ENCODE measurements at regions not wholly inside any gene's neighbourhood (a gene's known extent, or its start where the extent isn't known, plus 50 kb on each side); places are given as distances from the start of the nearest gene placed in this dataset.

DNA sequence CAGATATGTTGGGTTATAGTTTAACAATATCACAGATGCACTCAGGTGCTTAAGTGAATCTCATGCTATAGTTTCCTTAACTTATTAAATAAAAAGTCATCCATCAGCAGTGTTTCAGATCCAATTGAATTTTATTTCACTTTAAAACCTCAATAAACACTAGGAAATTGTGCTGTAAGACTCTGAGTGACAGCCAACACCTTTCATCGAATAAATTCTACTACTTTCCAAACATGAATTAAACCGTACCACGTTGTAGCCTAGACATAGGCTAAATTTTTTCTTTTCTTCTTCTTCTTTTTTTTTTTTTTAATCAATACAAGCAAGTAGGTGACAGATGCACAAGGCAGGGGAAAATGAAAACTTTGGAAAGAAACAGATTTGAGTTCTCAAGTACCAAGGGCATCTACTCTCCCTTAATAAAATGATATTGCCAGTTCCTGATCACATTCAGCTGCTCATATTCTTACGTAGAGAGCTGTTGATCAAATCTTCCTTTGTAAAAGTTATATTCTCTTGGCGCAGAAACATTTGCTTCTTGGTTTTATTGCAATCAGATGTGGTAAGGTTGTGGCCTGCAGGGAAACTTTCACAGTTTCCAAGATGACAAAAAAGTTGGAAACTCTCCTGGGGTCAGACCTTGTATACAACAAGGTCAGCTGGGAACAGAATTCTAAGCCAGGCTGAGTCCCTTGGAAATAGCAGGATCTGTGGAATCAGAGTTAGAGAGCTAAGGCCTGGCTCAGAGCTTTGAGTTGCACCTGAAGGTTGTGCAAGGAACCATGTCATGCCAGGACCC, 147.7 kb downstream of the CD47 start:
- WGBS, 2 donors, result 63 to 92% methylated on average over 5 of the region's 5 CpGs
- intact Hi-C loops (cut with DNase I), result no loop called here
- no peak overlapping the region for H3K27ac ChIP-seq

DNA sequence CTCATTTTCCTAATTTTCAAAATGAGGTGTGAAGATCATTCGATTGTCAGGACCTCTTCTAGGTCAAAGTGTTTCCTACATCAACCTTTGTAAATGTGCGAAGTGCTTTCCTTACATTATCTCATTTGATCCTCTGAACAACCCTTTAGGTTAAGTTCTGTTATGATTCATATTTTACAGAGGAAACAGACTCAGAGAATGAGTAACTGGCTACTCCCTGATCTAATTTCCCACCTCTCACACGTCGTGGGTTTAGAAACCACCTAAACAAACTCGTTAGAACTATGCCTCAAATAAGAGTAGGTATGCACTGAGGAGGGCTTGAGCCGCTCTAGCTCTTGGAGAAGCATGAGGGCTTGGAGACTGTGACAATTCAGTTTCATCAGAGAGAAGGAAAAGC, 148.6 kb downstream of the CD47 start:
- Histone ChIP-seq H3K27ac (no peak overlapping the region), H3K36me3 (no peaks in the 10 kb centered on the region), H3K27me3 (no peaks in the 10 kb centered on the region), H3K9me3 (no peaks in the 10 kb centered on the region), H3K4me1 (peaks cover 0 to 42% (median 5%) of the 10 kb centered on the region in 3 donors), H3K4me3 (no peak overlapping the region)
- TF ChIP-seq POLR2A (IDR thresholded peaks at IDR 0.05), result no peak
- TF ChIP-seq, protein P1, sequence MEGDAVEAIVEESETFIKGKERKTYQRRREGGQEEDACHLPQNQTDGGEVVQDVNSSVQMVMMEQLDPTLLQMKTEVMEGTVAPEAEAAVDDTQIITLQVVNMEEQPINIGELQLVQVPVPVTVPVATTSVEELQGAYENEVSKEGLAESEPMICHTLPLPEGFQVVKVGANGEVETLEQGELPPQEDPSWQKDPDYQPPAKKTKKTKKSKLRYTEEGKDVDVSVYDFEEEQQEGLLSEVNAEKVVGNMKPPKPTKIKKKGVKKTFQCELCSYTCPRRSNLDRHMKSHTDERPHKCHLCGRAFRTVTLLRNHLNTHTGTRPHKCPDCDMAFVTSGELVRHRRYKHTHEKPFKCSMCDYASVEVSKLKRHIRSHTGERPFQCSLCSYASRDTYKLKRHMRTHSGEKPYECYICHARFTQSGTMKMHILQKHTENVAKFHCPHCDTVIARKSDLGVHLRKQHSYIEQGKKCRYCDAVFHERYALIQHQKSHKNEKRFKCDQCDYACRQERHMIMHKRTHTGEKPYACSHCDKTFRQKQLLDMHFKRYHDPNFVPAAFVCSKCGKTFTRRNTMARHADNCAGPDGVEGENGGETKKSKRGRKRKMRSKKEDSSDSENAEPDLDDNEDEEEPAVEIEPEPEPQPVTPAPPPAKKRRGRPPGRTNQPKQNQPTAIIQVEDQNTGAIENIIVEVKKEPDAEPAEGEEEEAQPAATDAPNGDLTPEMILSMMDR (IDR thresholded peaks at IDR 0.05), result no peak
- 35 to 40% methylated on average over 6 of the region's 6 CpGs for whole genome bisulfite sequencing, 2 donors
- intact Hi-C loops (cut with DNase I), result no loop called here
- DNase-seq, result no peak

More for the DNA sequence above, 147.7 kb downstream of the CD47 start:
- Histone ChIP-seq H3K4me1 (peaks cover 0 to 42% (median 5%) of the 10 kb centered on the region in 3 donors), H3K27me3 (no peaks in the 10 kb centered on the region), H3K36me3 (no peaks in the 10 kb centered on the region), H3K9me3 (no peaks in the 10 kb centered on the region), H3K4me3 (no peak overlapping the region)
- DNase-seq, result no peak
- no peak for TF ChIP-seq POLR2A (IDR thresholded peaks at IDR 0.05)
- TF ChIP-seq, protein P1 (IDR thresholded peaks at IDR 0.05), result no peak

DNA sequence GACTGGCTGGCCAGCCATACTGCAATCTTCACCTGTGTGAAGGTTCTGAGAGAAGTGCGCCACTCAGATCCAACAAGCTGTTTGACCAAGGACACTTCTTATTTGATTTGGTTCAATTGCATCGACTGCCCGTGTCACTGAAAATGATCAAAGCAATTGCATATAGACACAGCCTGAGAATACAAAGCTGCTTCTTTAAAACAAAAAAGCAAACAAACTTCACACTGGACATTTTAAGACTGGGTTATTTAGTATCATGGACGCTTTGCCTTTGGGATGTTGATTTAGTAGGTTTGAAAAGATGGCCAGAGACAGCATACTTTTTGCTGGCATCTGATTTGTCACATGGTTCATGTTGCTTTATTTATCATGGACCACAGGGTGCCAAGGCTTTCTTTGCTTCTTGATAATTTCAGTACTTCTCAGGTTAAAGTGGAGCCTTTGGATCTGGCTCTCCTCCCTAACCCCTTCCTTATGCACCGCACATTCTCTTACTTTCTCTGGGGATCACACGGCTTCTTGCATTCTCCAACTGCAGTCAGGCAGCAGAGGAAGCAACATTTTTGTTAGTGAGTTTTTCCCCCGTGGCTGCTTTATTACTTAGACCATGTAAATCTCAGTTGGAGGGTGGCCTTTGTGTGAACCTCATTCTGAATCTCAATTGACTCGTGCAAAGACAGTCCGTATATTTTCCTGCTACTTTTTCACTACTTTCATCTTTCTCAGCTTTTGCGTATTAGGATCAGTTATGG, 151.0 kb downstream of the CD47 start:
- TF ChIP-seq, protein P1 (IDR thresholded peaks at IDR 0.05), result no peak
- TF ChIP-seq POLR2A (IDR thresholded peaks at IDR 0.05), result no peak
- no peak for DNase-seq
- Histone ChIP-seq H3K27me3 (no peaks in the 10 kb centered on the region), H3K4me1 (peaks cover 0 to 38% (median 5%) of the 10 kb centered on the region in 3 donors), H3K4me3 (no peak overlapping the region), H3K27ac (no peak overlapping the region), H3K9me3 (no peaks in the 10 kb centered on the region), H3K36me3 (no peaks in the 10 kb centered on the region)
- intact Hi-C loops (cut with DNase I), result no loop called here
- 50 to 56% methylated on average over 10 of the region's 10 CpGs for WGBS, 2 donors

DNA sequence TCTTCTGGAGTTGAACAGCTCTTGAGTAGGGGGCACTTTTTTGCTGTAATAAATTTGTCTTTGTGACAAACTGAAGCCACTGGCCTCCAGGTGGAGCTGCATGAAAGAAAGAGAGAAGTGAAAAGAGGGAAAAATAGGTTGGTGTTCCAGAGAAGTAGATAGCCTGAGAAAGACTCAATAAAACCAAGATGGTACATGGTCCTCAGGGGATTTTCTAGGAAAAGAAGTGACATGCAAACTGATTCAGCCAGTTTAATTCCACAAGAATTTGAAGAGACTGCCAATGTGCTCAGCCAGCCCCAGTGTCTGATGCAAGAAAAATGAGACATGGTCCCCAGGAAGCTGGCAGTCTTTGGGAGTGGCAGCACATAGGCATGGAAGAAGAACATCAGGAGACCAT, 152.7 kb downstream of the CD47 start:
- intact Hi-C loops (cut with DNase I), result no loop called here
- no peak for DNase-seq
- TF ChIP-seq POLR2A (IDR thresholded peaks at IDR 0.05), result no peak
- TF ChIP-seq, protein P1 (IDR thresholded peaks at IDR 0.05), result peak; percentile 26 to 68 (median 50)

DNA sequence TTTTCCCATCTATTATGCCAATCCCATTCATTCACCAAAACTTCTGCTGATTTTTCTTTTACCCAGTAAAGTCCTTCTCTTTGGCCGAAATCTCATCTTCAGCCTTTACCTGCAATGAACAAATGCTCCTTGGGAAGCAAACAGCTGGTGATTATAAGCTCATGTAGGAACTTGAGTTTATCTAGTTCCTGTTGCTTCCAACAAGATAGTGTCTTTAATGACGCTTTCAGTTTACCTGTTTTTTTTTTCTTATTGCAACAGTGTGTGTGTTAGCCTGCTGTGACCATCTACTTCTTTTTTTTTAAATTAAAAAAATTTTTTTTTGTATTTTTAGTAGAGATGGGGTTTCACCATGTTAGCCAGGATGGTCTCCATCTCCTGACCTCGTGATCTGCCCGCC, 156.0 kb downstream of the CD47 start:
- intact Hi-C loops (cut with DNase I), result no loop called here
- no peak overlapping the region for H3K4me3 ChIP-seq
- no peaks in the 10 kb centered on the region for H3K36me3 ChIP-seq
- no peak for DNase-seq
- no peaks in the 10 kb centered on the region for H3K9me3 ChIP-seq
- TF ChIP-seq, protein P1 (IDR thresholded peaks at IDR 0.05), result no peak
- TF ChIP-seq POLR2A (IDR thresholded peaks at IDR 0.05), result no peak
- no peak overlapping the region for H3K27ac ChIP-seq
- 92 to 95% methylated on average over 4 of the region's 4 CpGs for WGBS, 2 donors
- H3K4me1 ChIP-seq, result peaks cover 0 to under 1% (median 0%) of the 10 kb centered on the region in 3 donors
- H3K27me3 ChIP-seq, result no peaks in the 10 kb centered on the region

More for the DNA sequence above, 152.7 kb downstream of the CD47 start:
- Histone ChIP-seq H3K36me3 (no peaks in the 10 kb centered on the region), H3K4me1 (peaks cover 0 to 22% (median 5%) of the 10 kb centered on the region in 3 donors), H3K27me3 (no peaks in the 10 kb centered on the region), H3K9me3 (no peaks in the 10 kb centered on the region), H3K4me3 (no peak overlapping the region), H3K27ac (no peak overlapping the region)

Measured in esophagus squamous epithelium (tissue), 5 donors.